AG10803 (cell line): ENCODE measurements at regions not wholly inside any gene's neighbourhood (a gene's known extent, or its start where the extent isn't known, plus 50 kb on each side); places are given as distances from the start of the nearest gene placed in this dataset.

ENCODE experiments used
- DNase-seq: peaks from one replicate; pipeline ENCODE4 v3.0.0; 2010; ENCODE audit warnings: low read depth
- H3K4me3 ChIP-seq: 2 replicates; pipeline ENCODE4 v1.5.1; 2011; ENCODE audit warnings: mild to moderate bottlenecking, low read length, control low read depth
- TF ChIP-seq, protein P1 (sequence below): conservative IDR thresholded peaks from 2 replicates; pipeline ENCODE4 v1.5.1; 2011; ENCODE audit warnings: mild to moderate bottlenecking, low read length, control low read depth, inconsistent platforms

DNA sequence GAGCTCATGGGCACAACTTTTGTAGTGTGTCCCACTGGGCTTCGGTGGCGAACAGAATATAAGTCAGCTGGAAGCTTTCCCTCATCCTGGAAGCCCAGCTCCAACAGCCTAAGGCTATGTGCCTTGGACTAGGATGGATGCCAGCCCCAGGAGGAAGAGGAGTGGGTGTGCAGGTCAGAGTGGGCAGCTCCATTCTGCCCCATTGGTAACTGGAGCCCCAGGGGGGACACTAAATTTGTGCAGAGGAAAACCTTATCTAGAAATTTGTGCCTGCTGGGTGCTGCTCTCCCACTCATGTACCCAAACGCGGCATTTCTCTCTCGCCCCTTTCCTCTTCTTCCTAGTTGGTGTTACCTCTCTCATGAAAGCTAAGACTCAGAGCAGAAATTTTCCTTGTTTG lies 253.9 kb upstream of the MAN1A1 start:
- TF ChIP-seq, protein P1, sequence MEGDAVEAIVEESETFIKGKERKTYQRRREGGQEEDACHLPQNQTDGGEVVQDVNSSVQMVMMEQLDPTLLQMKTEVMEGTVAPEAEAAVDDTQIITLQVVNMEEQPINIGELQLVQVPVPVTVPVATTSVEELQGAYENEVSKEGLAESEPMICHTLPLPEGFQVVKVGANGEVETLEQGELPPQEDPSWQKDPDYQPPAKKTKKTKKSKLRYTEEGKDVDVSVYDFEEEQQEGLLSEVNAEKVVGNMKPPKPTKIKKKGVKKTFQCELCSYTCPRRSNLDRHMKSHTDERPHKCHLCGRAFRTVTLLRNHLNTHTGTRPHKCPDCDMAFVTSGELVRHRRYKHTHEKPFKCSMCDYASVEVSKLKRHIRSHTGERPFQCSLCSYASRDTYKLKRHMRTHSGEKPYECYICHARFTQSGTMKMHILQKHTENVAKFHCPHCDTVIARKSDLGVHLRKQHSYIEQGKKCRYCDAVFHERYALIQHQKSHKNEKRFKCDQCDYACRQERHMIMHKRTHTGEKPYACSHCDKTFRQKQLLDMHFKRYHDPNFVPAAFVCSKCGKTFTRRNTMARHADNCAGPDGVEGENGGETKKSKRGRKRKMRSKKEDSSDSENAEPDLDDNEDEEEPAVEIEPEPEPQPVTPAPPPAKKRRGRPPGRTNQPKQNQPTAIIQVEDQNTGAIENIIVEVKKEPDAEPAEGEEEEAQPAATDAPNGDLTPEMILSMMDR: no peak
- no peak for DNase-seq
- H3K4me3 ChIP-seq: no peak overlapping the region

DNA sequence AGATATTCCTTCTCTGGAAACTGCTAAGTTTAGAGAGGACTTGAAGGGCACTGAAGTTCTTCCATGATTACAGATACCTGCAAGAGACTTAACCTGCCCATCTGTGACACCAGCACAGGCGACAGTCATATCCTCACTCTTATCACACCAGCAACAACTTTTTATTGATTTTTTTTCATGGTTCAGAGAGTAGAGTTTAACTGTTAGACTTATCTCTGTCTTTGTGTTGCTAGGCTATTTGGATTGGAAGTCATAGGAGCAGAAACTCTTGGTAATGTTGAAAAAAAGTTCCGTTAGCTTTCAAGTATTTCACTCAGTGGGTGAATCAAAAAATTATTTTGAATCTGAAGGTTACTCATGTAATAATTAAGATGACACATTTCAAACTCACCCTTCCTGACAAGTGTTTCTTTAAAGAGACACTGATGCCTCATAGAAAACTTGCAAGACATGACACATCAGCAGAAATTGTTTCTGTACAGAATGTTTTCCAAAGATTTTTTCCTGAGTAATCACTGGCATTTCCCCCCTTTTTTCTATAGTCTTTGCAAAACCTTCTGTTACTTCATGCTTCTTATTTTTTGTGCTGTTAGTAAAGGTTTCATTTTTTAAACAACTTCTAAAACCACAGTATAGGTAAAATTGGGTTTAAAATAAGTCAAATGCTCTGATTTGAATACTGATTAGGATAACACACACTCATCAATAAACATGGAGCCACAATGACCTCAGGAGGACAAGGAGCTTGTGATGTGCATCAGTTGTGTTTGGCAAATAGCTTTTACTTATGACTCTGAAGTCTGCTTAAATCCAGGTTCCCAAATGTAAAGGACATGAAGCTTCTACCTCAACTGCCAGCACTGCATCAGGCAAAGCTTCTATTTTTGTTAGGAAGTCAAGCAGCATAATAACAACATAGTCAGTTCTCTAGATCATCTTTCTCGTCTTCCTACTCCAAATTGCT lies 252.9 kb upstream of the MAN1A1 start:
- no peak overlapping the region for H3K4me3 ChIP-seq
- TF ChIP-seq, protein P1: no peak
- DNase-seq: peak; percentile 63

DNA sequence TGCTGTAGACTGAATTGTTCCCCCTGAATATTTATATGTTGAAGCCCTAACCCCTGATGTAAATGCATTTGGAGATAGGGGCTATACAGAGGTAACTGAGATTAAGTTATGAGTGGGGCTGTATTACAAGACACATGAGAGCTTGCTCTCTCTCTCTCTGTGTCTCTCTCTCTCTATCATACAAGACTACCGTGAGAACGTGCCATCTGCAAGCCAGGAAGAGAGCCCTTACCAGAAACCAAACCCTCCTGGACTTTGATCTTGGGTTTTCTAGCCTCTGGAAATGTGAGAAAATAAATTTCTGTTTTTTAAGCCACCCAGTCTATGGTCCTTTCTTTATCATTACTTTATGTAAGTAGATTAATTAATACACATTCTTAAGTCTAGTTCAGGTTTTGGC lies 249.3 kb upstream of the MAN1A1 start:
- DNase-seq: no peak
- H3K4me3 ChIP-seq: no peak overlapping the region
- TF ChIP-seq, protein P1: no peak

DNA sequence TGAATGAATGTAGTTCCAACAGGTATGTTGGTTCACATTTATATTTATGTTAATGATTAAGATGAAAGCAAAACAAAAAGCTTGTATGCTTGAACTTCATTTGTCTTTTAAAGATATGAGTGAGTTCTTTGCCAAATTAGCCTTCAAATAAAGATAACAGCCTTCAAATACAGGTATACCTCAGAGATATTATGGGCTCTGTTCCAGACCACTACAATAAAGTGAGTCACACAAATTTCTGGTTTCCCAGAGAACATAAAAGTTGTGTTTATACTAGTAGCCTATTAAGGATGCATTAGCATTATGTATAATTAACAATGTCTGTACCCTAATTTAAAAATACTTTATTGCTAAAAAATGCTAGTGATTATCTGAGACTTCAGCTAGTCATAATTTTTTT lies 245.3 kb upstream of the MAN1A1 start:
- TF ChIP-seq, protein P1: no peak
- no peak for DNase-seq
- no peak overlapping the region for H3K4me3 ChIP-seq

DNA sequence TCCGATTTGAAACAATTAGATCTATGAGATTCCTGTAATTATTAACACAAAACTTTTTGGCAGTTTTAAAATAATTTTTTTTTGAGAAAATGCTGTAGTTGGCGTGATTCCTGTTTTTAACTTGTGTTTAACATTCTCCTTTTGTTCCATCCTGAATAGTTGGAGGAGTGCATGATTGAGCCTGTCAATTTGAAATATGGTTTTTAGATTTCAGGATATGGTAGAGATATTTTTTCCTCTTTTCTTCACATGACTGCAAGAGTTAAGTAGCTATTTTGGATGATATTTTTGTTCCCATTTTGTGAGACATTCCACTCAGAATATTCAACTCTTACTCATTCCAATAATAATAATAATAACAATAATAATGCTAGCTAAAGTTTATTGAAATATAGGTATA lies 241.7 kb upstream of the MAN1A1 start:
- no peak for DNase-seq
- TF ChIP-seq, protein P1: no peak
- no peak overlapping the region for H3K4me3 ChIP-seq

DNA sequence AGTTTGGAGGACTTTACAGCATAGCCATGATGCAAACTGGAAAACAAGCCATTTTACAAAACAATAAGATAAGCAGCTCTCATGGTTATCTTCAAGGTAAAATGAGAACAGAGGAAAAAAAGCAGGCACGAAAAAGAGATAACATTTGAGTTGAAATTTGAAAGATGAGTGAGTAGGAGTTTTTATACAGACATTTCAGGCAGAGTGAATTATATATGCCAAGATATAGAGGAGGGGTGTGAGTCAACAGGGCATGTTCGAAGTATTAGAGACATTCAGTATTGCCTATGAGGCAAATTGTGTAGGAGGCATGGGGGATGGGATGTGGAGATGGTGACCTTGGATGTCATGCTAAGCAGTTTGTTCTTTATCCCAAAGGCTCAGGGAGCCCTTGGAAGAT lies 240.5 kb upstream of the MAN1A1 start:
- no peak for DNase-seq
- TF ChIP-seq, protein P1: no peak
- H3K4me3 ChIP-seq: no peak overlapping the region

DNA sequence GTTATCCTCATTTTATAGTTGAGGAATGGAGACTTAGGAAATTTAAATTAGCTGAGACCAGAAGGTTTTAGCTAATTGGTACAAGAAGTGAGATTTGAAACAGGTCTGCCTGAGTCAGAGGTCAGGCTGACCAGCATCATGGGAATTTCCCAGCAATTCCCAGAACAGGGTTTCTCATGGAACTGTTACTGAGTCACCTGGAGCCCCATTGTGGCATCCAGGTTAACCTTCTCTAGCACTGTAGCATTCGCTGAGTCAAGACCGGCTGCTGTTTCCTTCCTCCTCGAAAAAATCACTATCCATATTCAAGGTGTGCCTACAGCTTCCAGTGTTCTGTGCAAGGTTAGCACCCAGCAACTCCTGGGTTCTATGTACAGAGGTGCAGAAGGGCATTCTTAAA lies 238.0 kb upstream of the MAN1A1 start:
- peak; percentile 12 for DNase-seq
- TF ChIP-seq, protein P1: no peak

More for the DNA sequence above, 238.0 kb upstream of the MAN1A1 start:
- H3K4me3 ChIP-seq: no peak overlapping the region
